GM19397 (cell line): ENCODE measurements at regions not wholly inside any gene's neighbourhood (a gene's known extent, or its start where the extent isn't known, plus 50 kb on each side); places are given as distances from the start of the nearest gene placed in this dataset.
"Not testable (repeated sequence)": the region's sequence is repeated elsewhere in the genome, so short reads cannot be mapped to it uniquely, and the experiment has no call there.

Experiments
- ATAC-seq: cut with Tn5 transposase; IDR thresholded peaks from one replicate; pipeline ENCODE4 v1.9.1; 2021; ENCODE audit warnings: mild to moderate bottlenecking, moderate library complexity; ENCODE audit not compliant: unreplicated experiment

DNA sequence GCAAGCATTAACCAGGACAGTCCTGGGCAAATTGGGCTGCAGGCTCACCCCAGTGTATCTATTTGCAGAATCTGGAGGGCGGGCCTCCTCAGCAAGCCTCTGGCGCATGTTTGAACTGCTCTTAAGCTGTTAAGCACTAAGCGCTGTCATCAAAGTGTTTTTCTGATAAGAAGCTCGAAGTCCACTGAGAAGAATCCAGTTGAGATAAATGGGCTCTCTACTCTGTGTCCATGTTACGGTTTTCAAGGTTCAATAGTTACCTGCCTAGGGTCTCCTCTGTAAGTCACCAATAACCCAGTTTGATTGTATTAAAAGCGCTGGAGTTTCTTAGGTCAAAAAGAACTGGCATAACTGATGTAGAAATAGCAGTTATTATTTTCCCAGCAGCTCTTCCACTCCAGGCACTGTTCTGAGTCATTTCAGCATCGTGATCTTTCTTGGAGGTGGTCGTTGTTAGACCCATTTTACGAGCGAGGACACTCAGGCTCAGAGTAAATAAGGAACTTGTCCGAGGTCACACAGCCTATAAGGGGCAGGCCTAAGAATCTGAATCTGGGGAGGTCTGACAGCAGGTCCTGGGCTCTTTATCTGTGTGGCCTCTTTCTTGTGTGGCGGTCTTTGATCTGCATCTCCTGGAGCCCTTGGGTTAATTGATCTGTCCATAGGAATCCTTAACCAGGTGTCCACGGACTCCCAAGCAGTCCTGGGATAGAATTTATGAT lies 207.4 kb upstream of the ZNF217 start:
- no peak for ATAC-seq

GRCh38 chr20:53800418-53800817 lies 206.8 kb upstream of the ZNF217 start:
- no peak for ATAC-seq

DNA sequence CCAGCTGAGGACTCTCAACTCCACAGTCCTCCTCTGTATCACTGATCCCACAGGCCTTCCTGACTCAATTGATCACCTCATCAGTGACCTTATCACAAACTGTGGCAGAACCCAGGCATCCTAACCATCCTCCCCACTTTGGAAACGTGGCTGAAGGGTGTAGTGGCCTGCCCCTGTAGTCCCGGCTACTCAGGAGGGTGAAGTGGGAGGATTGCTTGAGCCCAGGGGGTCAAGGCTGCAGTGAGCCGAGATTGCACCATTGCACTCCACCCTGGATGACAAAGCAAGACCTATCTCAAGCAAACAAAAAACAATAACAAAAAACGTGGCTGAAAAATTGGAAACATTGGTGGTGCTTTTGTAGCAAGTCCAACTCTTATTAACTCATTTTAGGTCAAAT lies 203.4 kb upstream of the ZNF217 start:
- no peak for ATAC-seq

DNA sequence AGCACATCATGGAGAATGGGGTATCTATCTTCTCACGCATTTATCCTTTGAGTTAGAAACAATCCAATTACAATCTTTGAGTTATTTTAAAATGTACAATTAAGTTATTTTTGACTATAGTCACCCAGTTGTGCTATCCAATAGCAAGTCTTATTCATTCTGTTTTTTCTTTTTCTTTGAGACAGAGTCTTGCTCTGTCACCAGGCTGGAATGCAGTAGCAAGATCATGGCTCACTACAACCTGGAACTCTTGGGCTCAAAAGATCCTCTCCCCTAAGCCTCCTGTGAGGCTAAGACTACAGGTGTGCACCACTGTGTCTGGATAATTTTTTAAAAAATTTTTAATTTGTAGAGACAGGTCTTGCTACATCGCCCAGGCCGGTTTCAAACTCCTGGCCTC lies 201.5 kb upstream of the ZNF217 start:
- no peak for ATAC-seq

GRCh38 chr20:53794529-53795115 lies 201.0 kb upstream of the ZNF217 start:
- ATAC-seq: no peak

GRCh38 chr20:53793783-53794383 lies 200.2 kb upstream of the ZNF217 start:
- ATAC-seq: no peak

DNA sequence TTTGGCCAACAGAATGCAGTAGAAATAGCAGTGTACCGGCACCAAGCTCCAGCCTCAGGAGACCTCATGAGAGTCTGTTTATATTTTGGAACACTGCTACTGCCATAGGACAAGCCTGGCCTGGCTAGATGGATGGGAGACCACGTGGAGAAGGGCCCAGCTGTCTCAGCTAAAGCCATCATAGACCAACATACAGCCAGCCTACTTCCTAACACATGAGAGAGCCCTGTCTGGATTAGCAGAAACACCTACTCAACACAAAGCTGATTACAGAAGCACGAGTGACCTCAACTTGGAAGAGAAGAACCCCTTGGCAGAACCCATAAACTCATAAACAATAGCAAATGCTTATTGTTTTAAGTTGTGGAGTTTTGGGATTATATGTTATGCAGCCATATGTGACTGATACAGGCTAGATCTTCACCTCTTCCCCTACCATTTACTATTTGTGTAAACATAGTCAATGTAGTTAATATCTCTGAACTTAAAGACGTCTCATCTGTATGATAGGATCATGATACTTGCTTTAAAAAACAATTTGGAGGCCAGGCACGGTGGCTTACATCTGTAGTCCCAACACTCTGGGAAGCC lies 199.4 kb upstream of the ZNF217 start:
- ATAC-seq: no peak

DNA sequence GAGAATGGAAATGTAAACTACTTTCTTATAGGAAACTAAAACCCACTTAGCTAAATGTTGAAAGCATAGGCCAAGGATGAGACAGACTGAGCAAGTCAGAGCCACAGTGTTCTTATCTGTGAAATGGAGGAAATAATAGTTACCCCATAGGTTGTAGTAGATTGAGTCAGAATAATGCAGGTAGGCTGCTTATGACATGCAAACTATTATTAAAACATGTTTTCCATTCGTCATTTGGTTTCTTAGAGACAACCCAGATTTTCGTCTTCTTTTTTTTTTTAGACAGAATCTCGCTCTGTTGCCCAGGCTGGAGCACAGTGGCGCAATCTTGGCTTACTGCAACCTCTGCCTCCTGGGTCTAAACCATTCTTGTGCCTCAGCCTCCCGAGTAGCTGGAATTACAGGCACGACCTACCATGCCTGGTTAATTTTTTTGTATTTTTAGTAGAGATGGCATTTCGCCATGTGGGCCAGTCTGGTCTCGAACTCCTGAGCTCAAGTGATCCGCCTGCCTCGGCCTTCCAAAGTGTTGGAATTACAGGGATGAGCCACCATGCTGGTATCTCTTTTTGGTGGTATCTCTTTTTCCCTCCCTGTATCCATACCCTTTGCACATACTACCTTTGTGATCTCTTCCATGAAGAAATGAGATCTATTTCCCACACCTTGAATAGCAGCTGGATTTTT lies 196.5 kb upstream of the ZNF217 start:
- no peak for ATAC-seq

- ATAC-seq: no peak
These were observed 194.8 kb upstream of the ZNF217 start for GRCh38 chr20:53788253-53789022.

- not testable (repeated sequence) for ATAC-seq
These were observed 193.9 kb upstream of the ZNF217 start for GRCh38 chr20:53787491-53787931.

- ATAC-seq: no peak
These were observed 193.0 kb upstream of the ZNF217 start for GRCh38 chr20:53786445-53787267.

DNA sequence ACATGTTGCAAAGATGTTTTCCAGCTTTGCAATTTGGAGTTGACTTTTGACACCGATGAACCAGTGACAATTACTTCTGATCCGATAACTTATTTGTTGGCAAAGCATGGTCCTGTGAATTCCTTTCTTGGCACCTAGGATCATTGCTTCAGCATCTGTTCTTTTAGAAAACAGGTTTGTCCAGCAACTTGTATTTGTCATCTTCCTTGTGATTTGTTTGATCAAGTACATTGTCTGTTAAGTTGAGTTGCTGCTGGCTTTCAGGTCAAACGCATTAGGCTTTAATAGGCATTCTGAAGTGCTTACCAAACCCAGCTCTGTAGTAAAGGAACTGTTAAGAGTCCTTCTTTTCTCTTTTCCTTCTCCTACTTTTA lies 192.4 kb upstream of the ZNF217 start:
- no peak for ATAC-seq

DNA sequence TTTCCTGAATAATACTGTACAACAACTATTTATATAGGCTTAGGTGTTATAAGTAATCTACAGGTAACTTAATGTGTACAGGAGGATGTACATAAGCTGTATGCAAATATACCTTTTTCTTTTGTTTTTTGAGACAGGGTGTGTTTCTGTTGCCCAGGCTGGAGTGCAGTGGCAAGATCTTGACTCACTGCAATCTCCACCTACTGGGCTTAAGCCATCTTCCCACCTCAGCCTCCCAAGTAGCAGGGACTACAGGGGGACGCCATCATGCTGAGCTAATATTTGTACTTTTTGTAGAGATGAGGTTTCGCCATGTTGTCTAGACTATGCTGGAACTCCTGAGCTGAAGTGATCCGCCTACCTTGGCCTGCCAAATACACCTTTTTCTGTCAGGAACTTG lies 191.7 kb upstream of the ZNF217 start:
- ATAC-seq: no peak

DNA sequence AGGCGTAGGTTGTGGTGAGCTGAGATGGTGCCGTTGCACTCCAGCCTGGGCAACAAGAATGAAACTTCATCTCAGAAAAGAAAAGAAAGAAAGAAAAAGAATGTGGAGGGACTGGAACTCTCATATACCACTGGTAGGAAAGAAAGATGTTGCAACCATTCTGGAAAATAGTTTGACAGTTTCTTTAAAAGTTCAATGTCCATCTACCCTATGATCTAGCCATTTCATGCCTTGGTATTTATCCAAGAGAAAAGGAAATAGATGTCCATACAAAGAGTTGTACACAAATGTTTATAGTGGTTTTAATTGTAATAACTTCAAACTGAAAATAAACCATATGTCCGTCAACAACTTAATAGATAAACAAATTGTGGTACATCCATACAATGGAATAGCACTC lies 190.1 kb upstream of the ZNF217 start:
- no peak for ATAC-seq

GRCh38 chr20:53782612-53783246 lies 189.1 kb upstream of the ZNF217 start:
- ATAC-seq: no peak

GRCh38 chr20:53779822-53780221 lies 186.2 kb upstream of the ZNF217 start:
- ATAC-seq: no peak

GRCh38 chr20:53778736-53779135 lies 185.1 kb upstream of the ZNF217 start:
- ATAC-seq: no peak

- ATAC-seq: no peak
These were observed 184.4 kb upstream of the ZNF217 start for GRCh38 chr20:53778041-53778516.

GRCh38 chr20:53777402-53777801 lies 183.8 kb upstream of the ZNF217 start:
- not testable (repeated sequence) for ATAC-seq
